ENCODE measurements at regions not wholly inside any gene's neighbourhood (a gene's known extent, or its start where the extent isn't known, plus 50 kb on each side); places are given as distances from the start of the nearest gene placed in this dataset.

- peak; percentile 20 for ATAC-seq (ENCODE audit: low read depth)
- Mint-ChIP-seq H3K27me3 (no peaks in the 10 kb centered on the region), H3K4me1 (peaks cover 97% of the 10 kb centered on the region), H3K9me3 (no peaks in the 10 kb centered on the region), H3K27ac (peak overlapping the region; percentile 97), H3K4me3 (peak overlapping the region; percentile 93), H3K36me3 (ENCODE audit: low read depth) (peaks cover 7% of the 10 kb centered on the region)
- intact Hi-C loops (cut with micrococcal nuclease) = loop anchor here (1.0 to 10.0 kb wide), 7 partner anchors 8 to 502 kb away; partner anchors contain the start of genes LTV1 and UTRN
- TF ChIP-seq, protein P1, sequence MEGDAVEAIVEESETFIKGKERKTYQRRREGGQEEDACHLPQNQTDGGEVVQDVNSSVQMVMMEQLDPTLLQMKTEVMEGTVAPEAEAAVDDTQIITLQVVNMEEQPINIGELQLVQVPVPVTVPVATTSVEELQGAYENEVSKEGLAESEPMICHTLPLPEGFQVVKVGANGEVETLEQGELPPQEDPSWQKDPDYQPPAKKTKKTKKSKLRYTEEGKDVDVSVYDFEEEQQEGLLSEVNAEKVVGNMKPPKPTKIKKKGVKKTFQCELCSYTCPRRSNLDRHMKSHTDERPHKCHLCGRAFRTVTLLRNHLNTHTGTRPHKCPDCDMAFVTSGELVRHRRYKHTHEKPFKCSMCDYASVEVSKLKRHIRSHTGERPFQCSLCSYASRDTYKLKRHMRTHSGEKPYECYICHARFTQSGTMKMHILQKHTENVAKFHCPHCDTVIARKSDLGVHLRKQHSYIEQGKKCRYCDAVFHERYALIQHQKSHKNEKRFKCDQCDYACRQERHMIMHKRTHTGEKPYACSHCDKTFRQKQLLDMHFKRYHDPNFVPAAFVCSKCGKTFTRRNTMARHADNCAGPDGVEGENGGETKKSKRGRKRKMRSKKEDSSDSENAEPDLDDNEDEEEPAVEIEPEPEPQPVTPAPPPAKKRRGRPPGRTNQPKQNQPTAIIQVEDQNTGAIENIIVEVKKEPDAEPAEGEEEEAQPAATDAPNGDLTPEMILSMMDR (IDR thresholded peaks at IDR 0.05) = no peak
- no peak for DNase-seq
- CTCF ChIA-PET = interaction anchor here (0.6 to 1.1 kb wide), 2 partner anchors 16 to 191 kb away, joined by 3 read pairs; no protein-coding TSS in a partner anchor
- POLR2A ChIA-PET = interaction anchor here (0.6 to 3.1 kb wide), 4 partner anchors 8 to 281 kb away, joined by 3 to 16 read pairs (median 4); no protein-coding TSS in a partner anchor
Measured at GRCh38 chr6:144344646-144345045, 59.5 kb downstream of the UTRN start.

DNA sequence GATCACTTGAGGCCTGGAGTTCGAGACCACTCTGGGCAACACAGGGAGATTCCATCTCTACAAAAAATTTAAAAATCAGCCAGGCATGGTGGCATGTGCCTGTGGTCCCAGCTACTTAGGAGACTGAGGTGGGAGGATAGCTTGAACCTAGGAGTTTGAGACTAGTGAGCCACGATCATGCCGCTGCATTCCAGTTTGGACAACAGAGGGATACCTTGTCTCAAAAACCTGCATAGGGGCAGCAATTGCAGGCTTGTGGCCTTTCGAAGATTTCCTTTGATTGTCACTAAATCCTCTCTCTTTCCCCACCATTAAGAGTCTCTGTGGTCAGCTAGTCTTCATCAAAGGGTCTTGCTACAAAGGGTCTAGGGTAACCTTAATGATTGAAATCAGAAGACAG, 60.3 kb downstream of the UTRN start:
- ChIA-PET CTCF (interaction anchor here (1.1 kb wide), 1 partner anchor 16 kb away, joined by 3 read pairs; no protein-coding TSS in a partner anchor), POLR2A (interaction anchor here (3.1 kb wide), 1 partner anchor 10 kb away, joined by 16 read pairs; no protein-coding TSS in a partner anchor)
- intact Hi-C loops (cut with micrococcal nuclease) = loop anchor here (2.0 to 10.0 kb wide), 3 partner anchors 61 to 309 kb away; partner anchors contain the start of gene UTRN
- H3K27me3 Mint-ChIP-seq = no peaks in the 10 kb centered on the region
- peaks cover 96% of the 10 kb centered on the region for H3K4me1 Mint-ChIP-seq
- peak overlapping the region; percentile 97 for H3K27ac Mint-ChIP-seq
- DNase-seq (no peak), ATAC-seq (ENCODE audit: low read depth) (no peak)
- TF ChIP-seq, protein P1 (IDR thresholded peaks at IDR 0.05) = no peak
- H3K9me3 Mint-ChIP-seq = no peaks in the 10 kb centered on the region
- H3K36me3 Mint-ChIP-seq (ENCODE audit: low read depth) = peaks cover 7% of the 10 kb centered on the region
- peak overlapping the region; percentile 93 for H3K4me3 Mint-ChIP-seq

DNA sequence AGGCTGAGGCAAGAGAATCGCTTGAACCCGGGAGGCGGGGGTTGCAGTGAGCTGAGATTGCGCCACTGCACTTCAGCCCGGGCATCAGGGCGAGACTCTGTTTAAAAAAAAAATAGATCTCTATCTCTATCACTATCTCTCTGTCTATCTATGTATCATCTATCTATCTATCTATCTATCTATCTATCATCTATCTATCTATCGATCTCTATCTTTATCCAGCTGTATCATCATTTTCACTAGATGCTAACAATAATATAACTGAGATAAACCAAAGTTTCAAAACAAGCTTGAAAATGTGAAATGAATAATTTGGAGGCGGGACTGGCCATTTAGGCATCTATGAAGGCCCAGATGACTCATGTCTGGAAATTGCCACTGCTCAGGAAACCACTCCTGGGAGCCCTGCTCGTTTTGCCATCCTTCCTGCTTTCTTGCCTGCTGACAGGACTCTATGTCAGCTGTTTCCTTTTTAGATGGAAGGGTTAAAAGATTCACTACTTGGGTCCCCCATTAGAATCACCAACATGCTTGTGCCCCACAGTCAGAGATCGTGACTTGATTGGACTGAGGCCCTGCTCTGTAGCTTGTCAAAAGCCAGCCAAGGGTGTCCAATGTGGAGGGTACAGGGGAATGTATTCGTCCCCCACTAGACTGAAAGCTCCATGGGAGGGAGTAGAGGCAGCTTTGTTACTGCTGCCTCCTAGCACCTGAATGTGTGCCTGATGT, 61.7 kb downstream of the UTRN start:
- peak overlapping the region; percentile 88 for H3K27ac Mint-ChIP-seq
- CTCF ChIA-PET = no interaction called here
- peaks cover 7% of the 10 kb centered on the region for H3K36me3 Mint-ChIP-seq (ENCODE audit: low read depth)
- POLR2A ChIA-PET = interaction anchor here (0.5 to 2.0 kb wide), 7 partner anchors 12 to 283 kb away, joined by 3 to 7 read pairs (median 3); partner anchors contain the start of gene UTRN
- no peak for ATAC-seq (ENCODE audit: low read depth)
- H3K27me3 Mint-ChIP-seq = no peaks in the 10 kb centered on the region
- TF ChIP-seq, protein P1 (IDR thresholded peaks at IDR 0.05) = no peak
- no peak for DNase-seq
- H3K4me1 Mint-ChIP-seq = peaks cover 96% of the 10 kb centered on the region
- H3K4me3 Mint-ChIP-seq = peak overlapping the region; percentile 35
- intact Hi-C loops (cut with micrococcal nuclease) = loop anchor here (10.0 kb wide), 1 partner anchor 308 kb away; no protein-coding TSS in a partner anchor
- no peaks in the 10 kb centered on the region for H3K9me3 Mint-ChIP-seq

GRCh38 chr6:144347448-144347759, 62.3 kb downstream of the UTRN start:
- intact Hi-C loops (cut with micrococcal nuclease) = loop anchor here (10.0 kb wide), 1 partner anchor 307 kb away; no protein-coding TSS in a partner anchor
- DNase-seq (no peak), ATAC-seq (ENCODE audit: low read depth) (no peak)
- peaks cover 7% of the 10 kb centered on the region for H3K36me3 Mint-ChIP-seq (ENCODE audit: low read depth)
- TF ChIP-seq, protein P1 (IDR thresholded peaks at IDR 0.05) = no peak
- H3K27ac Mint-ChIP-seq = peak overlapping the region; percentile 88
- peak overlapping the region; percentile 17 for H3K4me3 Mint-ChIP-seq
- no peaks in the 10 kb centered on the region for H3K27me3 Mint-ChIP-seq
- ChIA-PET CTCF (no interaction called here), POLR2A (interaction anchor here (1.5 to 2.0 kb wide), 2 partner anchors 12 to 131 kb away, joined by 4 to 7 read pairs; no protein-coding TSS in a partner anchor)
- no peaks in the 10 kb centered on the region for H3K9me3 Mint-ChIP-seq
- H3K4me1 Mint-ChIP-seq = peaks cover 96% of the 10 kb centered on the region

DNA sequence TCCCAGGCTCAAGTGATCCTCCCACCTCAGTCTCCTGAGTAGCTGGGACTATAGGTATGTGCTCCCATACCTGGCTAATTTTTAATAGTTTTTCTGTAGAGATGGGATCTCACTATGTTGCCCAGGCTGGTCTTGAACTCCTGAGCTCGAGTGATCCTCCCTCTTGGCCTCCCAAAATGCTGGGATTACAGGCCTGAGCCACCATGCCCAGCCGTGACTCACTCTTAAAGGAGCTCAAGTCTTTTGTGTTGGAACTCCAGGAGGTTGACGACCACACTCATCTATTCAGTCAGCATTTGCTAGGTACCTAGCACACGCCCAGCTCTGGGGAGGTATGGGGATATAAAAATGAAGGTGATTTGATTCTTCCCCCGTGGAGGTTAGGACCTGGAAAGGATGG, 62.8 kb downstream of the UTRN start:
- POLR2A ChIA-PET = interaction anchor here (1.5 to 2.0 kb wide), 2 partner anchors 13 to 132 kb away, joined by 4 to 7 read pairs; no protein-coding TSS in a partner anchor
- intact Hi-C loops (cut with micrococcal nuclease) = loop anchor here (10.0 kb wide), 1 partner anchor 307 kb away; no protein-coding TSS in a partner anchor
- no peak for DNase-seq

More for the DNA sequence above, 62.8 kb downstream of the UTRN start:
- Mint-ChIP-seq H3K36me3 (ENCODE audit: low read depth) (peaks cover 7% of the 10 kb centered on the region), H3K27ac (peak overlapping the region; percentile 90), H3K9me3 (no peaks in the 10 kb centered on the region), H3K27me3 (no peaks in the 10 kb centered on the region), H3K4me3 (no peak overlapping the region), H3K4me1 (peaks cover 96% of the 10 kb centered on the region)
- TF ChIP-seq, protein P1 (IDR thresholded peaks at IDR 0.05) = no peak
- no peak for ATAC-seq (ENCODE audit: low read depth)
- CTCF ChIA-PET = no interaction called here
